Lung (tissue), 11 donors: ENCODE measurements at regions not wholly inside any gene's neighbourhood (a gene's known extent, or its start where the extent isn't known, plus 50 kb on each side); places are given as distances from the start of the nearest gene placed in this dataset.
"Not testable (repeated sequence)": the region's sequence is repeated elsewhere in the genome, so short reads cannot be mapped to it uniquely, and the experiment has no call there.

Experiments
- ATAC-seq: fragments of 200-7000 bp; cut with Tn5 transposase; one replicate; pipeline ENCODE4 v1.9.1; 2020; ENCODE audit warnings: moderate number of reproducible peaks; ENCODE audit not compliant: insufficient read depth, low FRiP score
- DNase-seq, 3 donors: peaks; one replicate each; pipeline ENCODE4 v3.0.0-alpha.2; 2013 to 2017
- H3K27ac ChIP-seq, 2 donors: one replicate each; pipeline ENCODE4 v1.5.1; 2013; ENCODE audit warnings: mild to moderate bottlenecking in 2 of 2, moderate library complexity in 2 of 2, control low read depth in 1 of 2, inconsistent platforms in 1 of 2, low read depth in 1 of 2, low read length in 1 of 2
- H3K27me3 ChIP-seq, 3 donors: one replicate each; pipeline ENCODE4 v1.5.1; 2013; ENCODE audit warnings: low read length in 2 of 3; ENCODE audit not compliant: control insufficient read depth in 3 of 3, insufficient read depth in 3 of 3
- H3K36me3 ChIP-seq, 4 donors: one replicate each; pipeline ENCODE4 v1.5.1; 2013; ENCODE audit warnings: low read length in 4 of 4, mild to moderate bottlenecking in 1 of 4, moderate library complexity in 1 of 4; ENCODE audit not compliant: control insufficient read depth in 4 of 4, insufficient read depth in 4 of 4
- H3K4me1 ChIP-seq, 5 donors: one replicate each; pipeline ENCODE4 v1.5.1; 2013; ENCODE audit warnings: low read length in 5 of 5, mild to moderate bottlenecking in 2 of 5, moderate library complexity in 1 of 5; ENCODE audit not compliant: control insufficient read depth in 5 of 5, insufficient read depth in 5 of 5
- H3K4me3 ChIP-seq: one replicate; pipeline ENCODE4 v1.5.1; 2013; ENCODE audit warnings: mild to moderate bottlenecking, control low read depth, moderate library complexity
- H3K9ac ChIP-seq, 2 donors: one replicate each; pipeline ENCODE4 v1.5.1; 2013; ENCODE audit warnings: low read length in 2 of 2, control low read depth in 1 of 2; ENCODE audit not compliant: insufficient read depth in 1 of 2
- H3K9me3 ChIP-seq, 4 donors: one replicate each; pipeline ENCODE4 v1.5.1; 2013; ENCODE audit warnings: low read length in 3 of 4, mild to moderate bottlenecking in 1 of 4, moderate library complexity in 1 of 4; ENCODE audit not compliant: control insufficient read depth in 4 of 4, insufficient read depth in 3 of 4
- CTCF ChIP-seq: IDR thresholded peaks from 2 replicates; pipeline ENCODE4 v1.5.1; 2012; ENCODE audit warnings: mild to moderate bottlenecking; ENCODE audit errors: control extremely low read depth, extremely low read depth
- WGBS, 2 donors: extraction: QIAGEN DNeasy Blood & Tissue Kit; methylation state at CpG; one replicate each; pipeline ENCODE4 v1.1.7; 2013; 5-methylcytosine and 5-hydroxymethylcytosine counted together
- donor health status: control.
- donor health status: control.
- donor health status: Bipolar disorder and iron deficiency.
- donor health status: healthy.
- donor health status: DM: yes; HTN: yes; CAD: no.

- TF ChIP-seq CTCF, result no peak
- DNase-seq, result no peak
- Histone ChIP-seq H3K36me3 (no peaks in the 10 kb centered on the region), H3K4me1 (no peaks in the 10 kb centered on the region), H3K27ac (no peak overlapping the region), H3K27me3 (no peaks in the 10 kb centered on the region), H3K4me3 (no peak overlapping the region), H3K9me3 (no peaks in the 10 kb centered on the region), H3K9ac (no peak overlapping the region)
- WGBS, 2 donors, result 26 to 80% methylated on average over 1 of the region's 1 CpG
- ATAC-seq, result no peak
Observed at GRCh38 chr2:116810645-116811044, 1003.8 kb upstream of the DDX18 start.

GRCh38 chr2:116819355-116819754, 995.1 kb upstream of the DDX18 start:
- DNase-seq (no peak), ATAC-seq (no peak)
- H3K27ac ChIP-seq, result no peak overlapping the region
- H3K4me3 ChIP-seq, result no peak overlapping the region
- TF ChIP-seq CTCF, result no peak
- H3K27me3 ChIP-seq, result no peaks in the 10 kb centered on the region
- no peak overlapping the region for H3K9ac ChIP-seq
- no peaks in the 10 kb centered on the region for H3K36me3 ChIP-seq
- H3K4me1 ChIP-seq, result no peaks in the 10 kb centered on the region
- peaks cover 0 to 2% (median 0%) of the 10 kb centered on the region in 4 donors for H3K9me3 ChIP-seq

- no peaks in the 10 kb centered on the region for H3K27me3 ChIP-seq
- TF ChIP-seq CTCF, result no peak
- H3K36me3 ChIP-seq, result no peaks in the 10 kb centered on the region
- peaks cover 0 to 4% (median 0%) of the 10 kb centered on the region in 4 donors for H3K9me3 ChIP-seq
- H3K4me1 ChIP-seq, result no peaks in the 10 kb centered on the region
- no peak for DNase-seq
- H3K27ac ChIP-seq, result no peak overlapping the region
- no peak for ATAC-seq
- no peak overlapping the region for H3K9ac ChIP-seq
- H3K4me3 ChIP-seq, result no peak overlapping the region
- 60 to 83% methylated on average over 1 of the region's 1 CpG for WGBS, 2 donors
Observed at GRCh38 chr2:116820986-116821385, 993.5 kb upstream of the DDX18 start.

GRCh38 chr2:116829543-116829942, 984.9 kb upstream of the DDX18 start:
- not testable (repeated sequence) for H3K27me3 ChIP-seq, H3K9ac ChIP-seq, H3K27ac ChIP-seq, H3K4me3 ChIP-seq, H3K36me3 ChIP-seq, DNase-seq, ATAC-seq, H3K4me1 ChIP-seq, H3K9me3 ChIP-seq
- WGBS, 2 donors, result 82 to 94% methylated on average over 16 of the region's 16 CpGs
